ENCODE measurements at regions not wholly inside any gene's neighbourhood (a gene's known extent, or its start where the extent isn't known, plus 50 kb on each side); places are given as distances from the start of the nearest gene placed in this dataset.

GRCh38 chr3:165128544-165128943 is 50.2 kb upstream of the SI start:
- 20% methylated on average over 1 of the region's 1 CpG for WGBS
- H3K4me1 ChIP-seq (ENCODE audit: control insufficient read depth in 4 of 4, insufficient read depth in 4 of 4, low read length in 3 of 4): peaks cover 6 to 37% (median 31%) of the 10 kb centered on the region in 4 donors

More at GRCh38 chr3:165128544-165128943, 50.2 kb upstream of the SI start:
- Histone ChIP-seq H3K27ac (ENCODE audit: low read depth in 1 of 2, low read length in 2 of 2) (no peak overlapping the region), H3K9ac (ENCODE audit: low read depth in 1 of 2, low read length in 2 of 2) (no peak overlapping the region), H3K9me3 (ENCODE audit: control insufficient read depth in 4 of 4, low read length in 3 of 4) (no peaks in the 10 kb centered on the region), H3K4me3 (ENCODE audit: low read depth in 1 of 3, low read length in 3 of 3) (no peak overlapping the region), H3K36me3 (ENCODE audit: control insufficient read depth in 4 of 4, insufficient read depth in 3 of 4, low read depth in 1 of 4, low read length in 3 of 4) (no peaks in the 10 kb centered on the region), H3K27me3 (ENCODE audit: control insufficient read depth in 4 of 4, insufficient read depth in 4 of 4, low read length in 3 of 4) (no peaks in the 10 kb centered on the region)
- DNase-seq (ENCODE audit: low spot score): no peak
- peak; percentile 46 to 63 for TF ChIP-seq HNF4A (conservative IDR thresholded peaks at IDR 0.05)
- no peak for TF ChIP-seq FOXA1 (IDR thresholded peaks at IDR 0.05)
- no peak for TF ChIP-seq JUND (IDR thresholded peaks at IDR 0.05)
- peak; percentile 36 for TF ChIP-seq SP1 (IDR thresholded peaks at IDR 0.05)
- peak; percentile 38 for TF ChIP-seq YY1 (IDR thresholded peaks at IDR 0.05)
- peak in 1 of 2 donors; percentile 29 for TF ChIP-seq RXRA (IDR thresholded peaks at IDR 0.05)
- peak in 1 of 2 donors; percentile 28 for TF ChIP-seq RAD21 (IDR thresholded peaks at IDR 0.05)

Measured in liver (tissue), 7 donors.